ENCODE measurements at regions not wholly inside any gene's neighbourhood (a gene's known extent, or its start where the extent isn't known, plus 50 kb on each side); places are given as distances from the start of the nearest gene placed in this dataset.

- Mint-ChIP-seq H3K4me3 (no peak overlapping the region), H3K4me1 (ENCODE audit: low read depth) (no peaks in the 10 kb centered on the region), H3K27me3 (peaks cover 3% of the 10 kb centered on the region), H3K27ac (no peak overlapping the region), H3K9me3 (no peaks in the 10 kb centered on the region), H3K36me3 (ENCODE audit: low read depth) (no peaks in the 10 kb centered on the region)
- intact Hi-C loops (cut with micrococcal nuclease), result no loop called here
Observed at GRCh38 chr2:205909184-205909572, 176.8 kb downstream of the INO80D start.

GRCh38 chr2:205908212-205909183 lies 177.5 kb downstream of the INO80D start:
- H3K4me1 Mint-ChIP-seq (ENCODE audit: low read depth), result no peaks in the 10 kb centered on the region
- no peak overlapping the region for H3K4me3 Mint-ChIP-seq
- intact Hi-C loops (cut with micrococcal nuclease), result no loop called here
- H3K36me3 Mint-ChIP-seq (ENCODE audit: low read depth), result no peaks in the 10 kb centered on the region
- H3K27me3 Mint-ChIP-seq, result peaks cover 3% of the 10 kb centered on the region
- no peaks in the 10 kb centered on the region for H3K9me3 Mint-ChIP-seq
- H3K27ac Mint-ChIP-seq, result no peak overlapping the region

GRCh38 chr2:205906419-205906818 lies 179.6 kb downstream of the INO80D start:
- intact Hi-C loops (cut with micrococcal nuclease), result no loop called here
- no peaks in the 10 kb centered on the region for H3K4me1 Mint-ChIP-seq (ENCODE audit: low read depth)

GRCh38 chr2:205905576-205905975 lies 180.4 kb downstream of the INO80D start:
- Mint-ChIP-seq H3K4me1 (ENCODE audit: low read depth) (no peaks in the 10 kb centered on the region), H3K36me3 (ENCODE audit: low read depth) (no peaks in the 10 kb centered on the region), H3K27me3 (no peaks in the 10 kb centered on the region), H3K4me3 (no peak overlapping the region), H3K27ac (no peak overlapping the region), H3K9me3 (no peaks in the 10 kb centered on the region)
- intact Hi-C loops (cut with micrococcal nuclease), result no loop called here

More at GRCh38 chr2:205906419-205906818, 179.6 kb downstream of the INO80D start:
- Mint-ChIP-seq H3K27me3 (no peaks in the 10 kb centered on the region), H3K27ac (no peak overlapping the region), H3K9me3 (no peaks in the 10 kb centered on the region), H3K36me3 (ENCODE audit: low read depth) (no peaks in the 10 kb centered on the region), H3K4me3 (no peak overlapping the region)

DNA sequence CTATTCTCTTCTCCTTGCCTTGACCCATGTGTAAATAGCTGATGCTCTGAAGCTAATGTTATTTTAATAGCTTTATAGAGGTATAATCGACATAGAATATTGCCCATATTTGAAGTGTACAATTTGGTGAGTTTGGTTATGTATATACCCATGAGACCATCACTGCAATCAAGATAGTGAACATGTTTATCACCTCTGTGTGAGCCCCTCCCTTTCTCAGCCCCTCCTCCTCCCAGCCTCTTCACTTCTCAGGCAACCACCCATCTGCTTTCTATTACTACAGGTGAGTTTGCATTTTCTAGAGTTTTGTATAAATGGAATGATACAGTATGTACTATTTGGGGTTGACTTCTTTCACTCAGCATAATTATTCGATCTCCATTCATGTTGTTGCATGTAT lies 181.1 kb downstream of the INO80D start:
- Mint-ChIP-seq H3K27ac (no peak overlapping the region), H3K4me3 (no peak overlapping the region), H3K27me3 (no peaks in the 10 kb centered on the region), H3K36me3 (ENCODE audit: low read depth) (no peaks in the 10 kb centered on the region), H3K4me1 (ENCODE audit: low read depth) (no peaks in the 10 kb centered on the region), H3K9me3 (no peaks in the 10 kb centered on the region)
- intact Hi-C loops (cut with micrococcal nuclease), result no loop called here

- Mint-ChIP-seq H3K36me3 (ENCODE audit: low read depth) (no peaks in the 10 kb centered on the region), H3K4me3 (no peak overlapping the region), H3K27ac (no peak overlapping the region), H3K9me3 (no peaks in the 10 kb centered on the region), H3K4me1 (ENCODE audit: low read depth) (no peaks in the 10 kb centered on the region), H3K27me3 (no peaks in the 10 kb centered on the region)
- intact Hi-C loops (cut with micrococcal nuclease), result no loop called here
Observed at GRCh38 chr2:205903549-205904129, 182.3 kb downstream of the INO80D start.

- Mint-ChIP-seq H3K4me3 (no peak overlapping the region), H3K4me1 (ENCODE audit: low read depth) (no peaks in the 10 kb centered on the region), H3K27me3 (no peaks in the 10 kb centered on the region), H3K27ac (no peak overlapping the region), H3K9me3 (no peaks in the 10 kb centered on the region), H3K36me3 (ENCODE audit: low read depth) (no peaks in the 10 kb centered on the region)
- intact Hi-C loops (cut with micrococcal nuclease), result no loop called here
Observed at GRCh38 chr2:205902900-205903237, 183.1 kb downstream of the INO80D start.

GRCh38 chr2:205902041-205902899 lies 183.7 kb downstream of the INO80D start:
- Mint-ChIP-seq H3K36me3 (ENCODE audit: low read depth) (no peaks in the 10 kb centered on the region), H3K4me3 (no peak overlapping the region), H3K9me3 (no peaks in the 10 kb centered on the region), H3K4me1 (ENCODE audit: low read depth) (no peaks in the 10 kb centered on the region), H3K27me3 (no peaks in the 10 kb centered on the region), H3K27ac (no peak overlapping the region)
- intact Hi-C loops (cut with micrococcal nuclease), result no loop called here

DNA sequence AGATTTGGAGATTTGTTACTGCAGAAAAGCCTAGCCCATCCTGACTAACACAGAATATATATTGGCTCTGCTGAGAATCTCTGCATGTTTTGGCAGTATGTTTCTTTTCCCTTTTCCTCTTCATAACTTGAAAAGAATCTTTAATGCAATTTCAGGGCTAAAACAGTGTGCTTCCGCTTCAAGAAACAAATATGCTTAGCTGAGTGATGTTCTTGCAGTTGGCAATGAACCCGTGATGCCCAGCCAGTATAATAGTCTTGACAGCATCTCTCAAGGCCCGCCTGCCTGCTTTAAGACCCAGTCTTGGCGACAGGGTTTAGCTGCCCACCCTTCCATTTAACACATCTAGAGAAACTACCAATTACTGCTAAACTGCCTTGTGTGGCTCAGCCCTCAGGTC lies 184.5 kb downstream of the INO80D start:
- Mint-ChIP-seq H3K36me3 (ENCODE audit: low read depth) (no peaks in the 10 kb centered on the region), H3K4me3 (no peak overlapping the region), H3K9me3 (no peaks in the 10 kb centered on the region), H3K4me1 (ENCODE audit: low read depth) (no peaks in the 10 kb centered on the region), H3K27ac (no peak overlapping the region), H3K27me3 (peaks cover under 1% of the 10 kb centered on the region)
- intact Hi-C loops (cut with micrococcal nuclease), result no loop called here

DNA sequence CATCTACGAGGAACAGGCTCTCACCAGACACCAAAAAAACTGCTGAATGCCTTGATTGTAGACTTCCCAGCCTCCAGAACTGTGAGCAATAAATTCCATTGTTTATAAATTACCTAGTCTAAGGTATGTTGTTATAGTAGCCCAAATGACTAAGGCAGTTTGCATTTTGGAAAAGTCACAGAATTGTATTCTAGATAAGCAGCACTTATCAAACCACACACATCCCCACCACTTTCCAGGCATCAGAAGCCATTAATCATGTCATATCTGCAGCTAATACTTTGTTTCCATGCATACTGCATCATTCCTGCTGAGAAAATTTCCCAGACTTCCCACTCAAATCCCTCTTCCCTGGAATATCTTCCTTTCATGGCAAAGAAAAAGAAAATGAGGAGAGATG lies 187.2 kb downstream of the INO80D start:
- Mint-ChIP-seq H3K4me3 (no peak overlapping the region), H3K4me1 (ENCODE audit: low read depth) (no peaks in the 10 kb centered on the region), H3K36me3 (ENCODE audit: low read depth) (no peaks in the 10 kb centered on the region), H3K9me3 (no peaks in the 10 kb centered on the region), H3K27ac (no peak overlapping the region), H3K27me3 (peaks cover 2% of the 10 kb centered on the region)
- intact Hi-C loops (cut with micrococcal nuclease), result no loop called here

GRCh38 chr2:205895981-205896655 lies 189.9 kb downstream of the INO80D start:
- no peak overlapping the region for H3K27ac Mint-ChIP-seq

DNA sequence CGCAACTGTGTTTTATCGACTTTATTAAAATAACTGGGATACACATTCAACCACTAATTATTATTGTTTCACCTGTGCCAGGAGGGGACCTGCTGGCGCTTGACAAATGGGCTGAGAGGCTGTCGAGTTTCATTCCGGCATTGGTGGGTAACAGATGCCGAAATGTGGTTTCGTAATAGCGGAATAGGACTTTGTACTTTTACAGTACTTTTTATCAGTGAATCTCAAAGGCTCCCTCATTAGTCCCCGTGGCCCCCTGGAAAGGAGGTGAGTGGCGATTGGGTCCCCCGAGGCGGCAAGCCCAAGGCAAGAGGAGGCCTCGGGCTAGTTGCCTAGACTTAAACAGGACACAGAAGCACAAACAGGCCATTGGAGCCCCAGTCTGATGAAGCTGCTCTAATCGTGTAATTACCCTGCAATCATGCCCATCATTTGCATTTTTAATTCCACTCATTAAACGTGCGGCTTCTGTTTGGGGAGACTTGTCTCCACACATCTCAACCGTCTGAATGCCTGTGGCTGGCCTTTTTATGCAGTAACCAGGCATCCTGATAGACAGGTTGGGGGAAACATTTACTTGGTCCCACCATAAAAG lies 193.2 kb downstream of the INO80D start:
- Mint-ChIP-seq H3K27ac (no peak overlapping the region), H3K4me1 (ENCODE audit: low read depth) (no peaks in the 10 kb centered on the region), H3K4me3 (no peak overlapping the region), H3K9me3 (no peaks in the 10 kb centered on the region), H3K27me3 (peaks cover 2% of the 10 kb centered on the region), H3K36me3 (ENCODE audit: low read depth) (no peaks in the 10 kb centered on the region)
- intact Hi-C loops (cut with micrococcal nuclease), result no loop called here

More at GRCh38 chr2:205895981-205896655, 189.9 kb downstream of the INO80D start:
- Mint-ChIP-seq H3K36me3 (ENCODE audit: low read depth) (no peaks in the 10 kb centered on the region), H3K27me3 (peaks cover 2% of the 10 kb centered on the region), H3K4me1 (ENCODE audit: low read depth) (no peaks in the 10 kb centered on the region), H3K9me3 (no peaks in the 10 kb centered on the region), H3K4me3 (no peak overlapping the region)
- intact Hi-C loops (cut with micrococcal nuclease), result no loop called here

- H3K36me3 Mint-ChIP-seq (ENCODE audit: low read depth), result no peaks in the 10 kb centered on the region
- H3K4me1 Mint-ChIP-seq (ENCODE audit: low read depth), result no peaks in the 10 kb centered on the region
- H3K9me3 Mint-ChIP-seq, result no peaks in the 10 kb centered on the region
- H3K4me3 Mint-ChIP-seq, result no peak overlapping the region
- intact Hi-C loops (cut with micrococcal nuclease), result no loop called here
- no peak overlapping the region for H3K27ac Mint-ChIP-seq
- peaks cover 2% of the 10 kb centered on the region for H3K27me3 Mint-ChIP-seq
Observed at GRCh38 chr2:205892251-205892655, 193.7 kb downstream of the INO80D start.

All from dendritic cell treated with granulocyte-macrophage colony-stimulating factor and Interleukin-4, amounts not matched to agents 40 ng/mL and 50 ng/mL, for 4 days (primary cell).